Body of pancreas (tissue), 4 donors: ENCODE measurements at regions not wholly inside any gene's neighbourhood (a gene's known extent, or its start where the extent isn't known, plus 50 kb on each side); places are given as distances from the start of the nearest gene placed in this dataset.
A peak's percentile ranks its signal among the peaks of the same experiment; 100 is the strongest.

Experiments
- ATAC-seq: fragments of 150-250 bp; one replicate; pipeline ENCODE4 v1.9.1; 2016
- DNase-seq, 4 donors: peaks; one replicate each; pipeline ENCODE4 v3.0.0-alpha.2; 2019
- H3K27ac ChIP-seq, 4 donors: fragments of 200-600 bp; sonication (generic); 1 replicate in 3 of 4; 2 replicates in 1 of 4; pipeline versions ENCODE4 v1.5.1 to v1.6.1; 2016 to 2019; ENCODE audit warnings: mild to moderate bottlenecking in 1 of 4, mixed read lengths in 1 of 4, moderate library complexity in 1 of 4
- H3K27me3 ChIP-seq, 2 donors: fragments of 200-600 bp; sonication (generic); one replicate each; pipeline ENCODE4 v1.6.0; 2016; ENCODE audit warnings: mild to moderate bottlenecking in 1 of 2
- H3K36me3 ChIP-seq, 2 donors: fragments of 200-600 bp; sonication (generic); replicated peaks in 1 of 2; 2 replicates each; pipeline ENCODE4 v1.5.1; 2016; ENCODE audit warnings: low read depth in 2 of 2; ENCODE audit not compliant: insufficient read depth in 1 of 2
- H3K4me1 ChIP-seq: fragments of 200-600 bp; sonication (generic); one replicate; pipeline ENCODE4 v1.6.0; 2016
- H3K4me3 ChIP-seq, 2 donors: fragments of 200-600 bp; sonication (generic); 1 replicate in 1 of 2; 2 replicates in 1 of 2; pipeline ENCODE4 v1.5.1; 2016 to 2019
- H3K9me3 ChIP-seq, 3 donors: fragments of 200-600 bp; sonication (generic); 1 replicate in 2 of 3; 2 replicates in 1 of 3; pipeline ENCODE4 v1.5.1; 2016
- CTCF ChIP-seq, 7 experiments: fragments of 450-650 bp in 4 of 7; fragments of 200-600 bp in 3 of 7; sonication (generic) in 3 of 7; IDR thresholded peaks; one replicate each; pipeline ENCODE4 v1.5.1; 2016 to 2019; ENCODE audit warnings: antibody characterized with exemption in 7 of 7
- POLR2A ChIP-seq, 3 donors: fragments of 450-650 bp; IDR thresholded peaks; one replicate each; pipeline ENCODE4 v1.6.1; 2016; ENCODE audit warnings: antibody characterized with exemption in 3 of 3, mild to moderate bottlenecking in 2 of 3
- WGBS, 2 donors: methylation state at CpG; one replicate each; pipeline ENCODE4 v1.1.5; 2017; 5-methylcytosine and 5-hydroxymethylcytosine counted together
- intact Hi-C: fragments of 100-400 bp; cut with DNase I; formaldehyde crosslinking; loops from one replicate; pipeline ENCODE4 v1.15.1; 2023

GRCh38 chr12:98110536-98110935 is 404.9 kb upstream of the TMPO start:
- TF ChIP-seq CTCF (IDR thresholded peaks at IDR 0.05) (no peak), POLR2A (IDR thresholded peaks at IDR 0.05) (no peak)
- Histone ChIP-seq H3K9me3 (no peaks in the 10 kb centered on the region), H3K27ac (no peak overlapping the region), H3K4me1 (no peaks in the 10 kb centered on the region), H3K27me3 (no peaks in the 10 kb centered on the region), H3K36me3 (no peaks in the 10 kb centered on the region), H3K4me3 (no peak overlapping the region)
- no peak for DNase-seq
- WGBS, 2 donors = 69 to 80% methylated on average over 8 of the region's 8 CpGs
- no peak for ATAC-seq
- intact Hi-C loops = no loop called here

- WGBS, 2 donors = 57 to 74% methylated on average over 2 of the region's 2 CpGs
- H3K4me3 ChIP-seq = no peak overlapping the region
- no peaks in the 10 kb centered on the region for H3K27me3 ChIP-seq
- no peak for DNase-seq
- no peaks in the 10 kb centered on the region for H3K36me3 ChIP-seq
- no peak for ATAC-seq
- no peaks in the 10 kb centered on the region for H3K9me3 ChIP-seq
- intact Hi-C loops = no loop called here
- TF ChIP-seq CTCF (IDR thresholded peaks at IDR 0.05) (no peak), POLR2A (IDR thresholded peaks at IDR 0.05) (no peak)
- H3K27ac ChIP-seq = no peak overlapping the region
- no peaks in the 10 kb centered on the region for H3K4me1 ChIP-seq
Measured at GRCh38 chr12:98113548-98113947, 401.8 kb upstream of the TMPO start.

- Histone ChIP-seq H3K4me1 (no peaks in the 10 kb centered on the region), H3K4me3 (no peak overlapping the region), H3K9me3 (no peaks in the 10 kb centered on the region), H3K27ac (no peak overlapping the region), H3K27me3 (no peaks in the 10 kb centered on the region), H3K36me3 (no peaks in the 10 kb centered on the region)
- no peak for DNase-seq
- no peak for ATAC-seq
- intact Hi-C loops = no loop called here
- 75 to 76% methylated on average over 4 of the region's 4 CpGs for WGBS, 2 donors
- TF ChIP-seq CTCF (IDR thresholded peaks at IDR 0.05) (no peak), POLR2A (IDR thresholded peaks at IDR 0.05) (no peak)
Measured at GRCh38 chr12:98121963-98122362, 393.4 kb upstream of the TMPO start.

GRCh38 chr12:98123021-98123461 is 392.3 kb upstream of the TMPO start:
- ATAC-seq (no peak), DNase-seq (peak in 1 of 4 donors; percentile 4)
- Histone ChIP-seq H3K9me3 (no peaks in the 10 kb centered on the region), H3K4me1 (no peaks in the 10 kb centered on the region), H3K27me3 (no peaks in the 10 kb centered on the region), H3K27ac (no peak overlapping the region), H3K4me3 (no peak overlapping the region), H3K36me3 (no peaks in the 10 kb centered on the region)
- intact Hi-C loops = no loop called here
- 47 to 54% methylated on average over 3 of the region's 3 CpGs for WGBS, 2 donors
- no peak for TF ChIP-seq POLR2A (IDR thresholded peaks at IDR 0.05)
- no peak for TF ChIP-seq CTCF (IDR thresholded peaks at IDR 0.05)

- Histone ChIP-seq H3K27me3 (no peaks in the 10 kb centered on the region), H3K4me1 (no peaks in the 10 kb centered on the region), H3K36me3 (no peaks in the 10 kb centered on the region), H3K27ac (no peak overlapping the region), H3K4me3 (no peak overlapping the region), H3K9me3 (no peaks in the 10 kb centered on the region)
- intact Hi-C loops = no loop called here
- 34 to 37% methylated on average over 12 of the region's 12 CpGs for WGBS, 2 donors
- ATAC-seq = peak; percentile 55
- no peak for TF ChIP-seq POLR2A (IDR thresholded peaks at IDR 0.05)
- no peak for TF ChIP-seq CTCF (IDR thresholded peaks at IDR 0.05)
- peak in 3 of 4 donors; percentile 13 to 31 (median 14) for DNase-seq
Measured at GRCh38 chr12:98126637-98127335, 388.6 kb upstream of the TMPO start.
